SU-DHL-6 (cell line): ENCODE measurements at regions not wholly inside any gene's neighbourhood (a gene's known extent, or its start where the extent isn't known, plus 50 kb on each side); places are given as distances from the start of the nearest gene placed in this dataset.

Source experiments
- H2AFZ ChIP-seq: fragments of 200-600 bp; sonication (generic); 2 replicates; pipeline ENCODE4 v1.6.1; 2014; ENCODE audit warnings: low read depth, mild to moderate bottlenecking, moderate library complexity, mixed read lengths, antibody characterized with exemption, low read length; ENCODE audit not compliant: severe bottlenecking
- H3F3A ChIP-seq: fragments of 200-600 bp; shearing (Covaris generic); 2 replicates; pipeline ENCODE4 v1.6.0; 2016; ENCODE audit warnings: antibody characterized with exemption, mild to moderate bottlenecking; ENCODE audit not compliant: insufficient read depth
- H3K27ac ChIP-seq: fragments of 200-600 bp; sonication (generic); 2 replicates; pipeline ENCODE4 v1.5.1; 2016; ENCODE audit warnings: low read depth, mild to moderate bottlenecking, low read length, moderate library complexity, mixed read lengths
- H3K27me3 ChIP-seq: fragments of 200-600 bp; sonication (generic), shearing (Covaris generic); 2 replicates; pipeline ENCODE4 v1.6.0; 2014; ENCODE audit warnings: mild to moderate bottlenecking, low read length
- H3K36me3 ChIP-seq: fragments of 200-600 bp; sonication (generic); 2 replicates; pipeline ENCODE4 v1.6.1; 2014; ENCODE audit warnings: mild to moderate bottlenecking, low read length, mixed read lengths
- H3K4me2 ChIP-seq: fragments of 300-600, 200-600 bp; shearing (Covaris generic), sonication (generic); 2 replicates; pipeline ENCODE4 v1.6.0; 2014; ENCODE audit warnings: low read length, low read depth, mild to moderate bottlenecking; ENCODE audit not compliant: poor library complexity, severe bottlenecking
- H3K4me3 ChIP-seq: fragments of 200-600 bp; sonication (generic); 2 replicates; pipeline ENCODE4 v1.5.1; 2014; ENCODE audit warnings: antibody characterized with exemption, low read length, mild to moderate bottlenecking, mixed read lengths; ENCODE audit not compliant: insufficient read depth, poor library complexity, severe bottlenecking
- H3K79me2 ChIP-seq: fragments of 200-600 bp; sonication (generic); 2 replicates; pipeline ENCODE4 v1.6.1; 2014; ENCODE audit warnings: mild to moderate bottlenecking, low read length, moderate library complexity; ENCODE audit not compliant: insufficient read depth
- H3K9ac ChIP-seq: fragments of 200-600 bp; sonication (generic); 2 replicates; pipeline ENCODE4 v1.7.0; 2014; ENCODE audit warnings: mild to moderate bottlenecking, low read length
- H3K9me2 ChIP-seq: fragments of 200-600 bp; sonication (generic); replicated peaks from 2 replicates; pipeline ENCODE4 v1.6.1; 2014; ENCODE audit warnings: low read length; ENCODE audit not compliant: insufficient read depth
- H3K9me3 ChIP-seq: fragments of 200-600 bp; sonication (generic); 2 replicates; pipeline ENCODE4 v1.6.1; 2014; ENCODE audit warnings: low read length, mixed read lengths; ENCODE audit not compliant: insufficient read depth
- H4K20me1 ChIP-seq: fragments of 200-600 bp; sonication (generic); 2 replicates; pipeline ENCODE4 v1.6.1; 2014; ENCODE audit warnings: low read depth, mild to moderate bottlenecking, antibody characterized with exemption, low read length, moderate library complexity, mixed read lengths
- CTCF ChIP-seq: fragments of 200-600 bp; sonication (generic); IDR thresholded peaks from one replicate; pipeline ENCODE4 v1.5.1; 2017; ENCODE audit warnings: antibody characterized with exemption, mild to moderate bottlenecking, low read length, moderate library complexity; ENCODE audit not compliant: insufficient read depth, poor library complexity, severe bottlenecking
- EZH2phosphoT487 ChIP-seq: fragments of 200-600 bp; sonication (generic), shearing (Covaris generic); conservative IDR thresholded peaks from 2 replicates; pipeline ENCODE4 v1.6.1; 2018; ENCODE audit warnings: mild to moderate bottlenecking, antibody characterized with exemption, low read length, moderate library complexity, mixed read lengths

GRCh38 chr9:105877721-105878120, 183.4 kb downstream of the TMEM38B start:
- Histone ChIP-seq H3K27me3 (no peaks in the 10 kb centered on the region), H3K9ac (no peak overlapping the region), H3K27ac (no peak overlapping the region), H3F3A (no peaks in the 10 kb centered on the region), H4K20me1 (no peaks in the 10 kb centered on the region), H2AFZ (no peak overlapping the region), H3K9me2 (no peaks in the 10 kb centered on the region), H3K4me3 (no peak overlapping the region), H3K79me2 (no peaks in the 10 kb centered on the region), H3K4me2 (no peak overlapping the region), H3K9me3 (no peaks in the 10 kb centered on the region), H3K36me3 (no peaks in the 10 kb centered on the region)
- TF ChIP-seq CTCF (no peak), EZH2phosphoT487 (no peak)

GRCh38 chr9:105879181-105879580, 184.8 kb downstream of the TMEM38B start:
- no peaks in the 10 kb centered on the region for H3K79me2 ChIP-seq
- no peaks in the 10 kb centered on the region for H4K20me1 ChIP-seq
- TF ChIP-seq CTCF, result no peak
- no peak for TF ChIP-seq EZH2phosphoT487
- H3F3A ChIP-seq, result no peaks in the 10 kb centered on the region
- H3K9me2 ChIP-seq, result no peaks in the 10 kb centered on the region
- no peak overlapping the region for H3K27ac ChIP-seq
- H3K27me3 ChIP-seq, result no peaks in the 10 kb centered on the region
- no peak overlapping the region for H3K4me2 ChIP-seq
- H3K4me3 ChIP-seq, result no peak overlapping the region
- H2AFZ ChIP-seq, result no peak overlapping the region
- no peaks in the 10 kb centered on the region for H3K9me3 ChIP-seq
- H3K9ac ChIP-seq, result no peak overlapping the region
- H3K36me3 ChIP-seq, result no peaks in the 10 kb centered on the region

- H3F3A ChIP-seq, result no peaks in the 10 kb centered on the region
- no peak overlapping the region for H3K27ac ChIP-seq
- no peak overlapping the region for H2AFZ ChIP-seq
- H3K4me3 ChIP-seq, result no peak overlapping the region
- TF ChIP-seq CTCF, result no peak
- TF ChIP-seq EZH2phosphoT487, result no peak
- H3K9me3 ChIP-seq, result no peaks in the 10 kb centered on the region
- H3K27me3 ChIP-seq, result no peaks in the 10 kb centered on the region
- H4K20me1 ChIP-seq, result no peaks in the 10 kb centered on the region
- H3K79me2 ChIP-seq, result no peaks in the 10 kb centered on the region
- no peak overlapping the region for H3K9ac ChIP-seq
- H3K36me3 ChIP-seq, result no peaks in the 10 kb centered on the region
- no peaks in the 10 kb centered on the region for H3K9me2 ChIP-seq
- no peak overlapping the region for H3K4me2 ChIP-seq
Measured at GRCh38 chr9:105880517-105880916, 186.2 kb downstream of the TMEM38B start.
